GM21526 (cell line): ENCODE measurements at regions not wholly inside any gene's neighbourhood (a gene's known extent, or its start where the extent isn't known, plus 50 kb on each side); places are given as distances from the start of the nearest gene placed in this dataset.

Experiments used
- ATAC-seq: cut with Tn5 transposase; IDR thresholded peaks from one replicate; pipeline ENCODE4 v1.9.1; 2021; ENCODE audit warnings: moderate library complexity; ENCODE audit not compliant: unreplicated experiment, low FRiP score

DNA sequence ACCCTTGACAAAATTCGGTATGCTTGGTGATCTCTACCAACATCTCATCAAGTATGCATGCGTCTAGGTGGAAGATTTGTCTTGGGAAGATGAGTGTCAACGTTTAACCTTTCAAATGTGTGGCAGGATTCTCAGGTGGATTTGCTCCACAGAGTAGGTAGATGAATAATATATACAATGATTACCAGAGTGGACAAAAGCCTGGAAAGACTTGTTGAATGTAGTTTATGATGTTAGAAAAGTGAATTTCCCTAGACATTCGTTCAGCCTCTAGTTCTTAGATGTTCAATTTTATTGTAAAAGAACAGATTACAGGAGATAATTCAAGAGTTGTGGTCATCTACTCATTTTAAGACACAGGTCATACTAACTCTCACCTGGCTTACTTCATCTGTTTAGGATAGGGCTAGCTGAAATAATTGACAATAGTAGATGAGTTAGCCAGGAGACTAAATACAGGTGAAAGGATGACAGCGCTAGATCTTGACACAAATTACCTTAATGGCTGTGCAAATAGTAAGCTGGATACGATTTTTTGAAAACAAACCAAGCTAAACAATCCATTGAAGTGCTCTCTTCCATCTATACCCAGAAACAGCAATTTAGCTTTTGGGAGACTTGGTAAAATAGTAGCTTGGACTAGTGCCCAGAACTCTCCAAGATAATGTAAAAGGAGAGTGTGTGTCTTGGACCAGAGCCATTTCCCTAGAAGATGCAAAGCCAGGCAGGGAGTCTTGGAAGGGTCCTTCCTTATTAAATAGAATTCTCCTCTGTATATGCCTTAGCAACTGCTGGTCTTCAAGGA, 168.0 kb downstream of the DACT1 start:
- ATAC-seq = no peak

- no peak for ATAC-seq
These were observed 169.4 kb downstream of the DACT1 start for GRCh38 chr14:58807191-58807590.

DNA sequence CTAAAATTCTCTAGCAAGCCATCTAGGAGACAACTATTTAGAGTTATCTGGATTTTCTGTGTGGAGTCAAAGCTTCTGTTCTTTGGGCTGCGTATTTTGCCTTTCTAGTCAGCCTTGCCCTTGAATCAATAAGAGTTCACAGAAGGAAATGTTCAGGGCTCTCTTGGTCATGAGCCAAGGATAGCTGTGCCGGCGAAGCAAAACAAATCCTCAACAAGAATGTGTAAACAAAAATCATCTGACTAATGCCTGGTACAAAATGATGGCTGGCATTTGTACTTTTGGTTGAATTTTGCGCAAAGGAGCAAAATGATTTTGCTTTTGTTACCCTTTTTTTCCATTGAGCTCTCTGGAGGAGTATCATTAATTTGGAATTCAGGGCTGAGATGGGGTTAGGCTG, 171.1 kb downstream of the DACT1 start:
- ATAC-seq = no peak

DNA sequence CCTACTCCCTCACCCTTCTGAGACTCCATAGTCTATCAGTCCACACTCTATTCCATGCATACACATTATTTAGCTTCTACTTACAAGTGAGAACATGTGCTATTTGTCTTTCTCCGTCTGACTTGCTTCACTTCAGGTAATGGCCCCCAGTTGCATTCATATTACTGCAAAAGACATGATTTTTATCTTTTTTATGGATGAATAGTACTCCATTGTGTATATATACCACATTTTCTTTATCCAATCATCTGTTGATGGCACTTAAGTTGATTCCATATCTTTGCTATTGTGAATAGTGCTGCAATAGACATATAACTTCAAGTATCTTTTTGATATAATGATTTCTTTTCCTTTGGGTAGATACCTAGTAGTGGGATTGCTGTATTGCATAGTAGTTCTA, 171.8 kb downstream of the DACT1 start:
- ATAC-seq = no peak

GRCh38 chr14:58812050-58812910, 174.5 kb downstream of the DACT1 start:
- ATAC-seq = no peak

DNA sequence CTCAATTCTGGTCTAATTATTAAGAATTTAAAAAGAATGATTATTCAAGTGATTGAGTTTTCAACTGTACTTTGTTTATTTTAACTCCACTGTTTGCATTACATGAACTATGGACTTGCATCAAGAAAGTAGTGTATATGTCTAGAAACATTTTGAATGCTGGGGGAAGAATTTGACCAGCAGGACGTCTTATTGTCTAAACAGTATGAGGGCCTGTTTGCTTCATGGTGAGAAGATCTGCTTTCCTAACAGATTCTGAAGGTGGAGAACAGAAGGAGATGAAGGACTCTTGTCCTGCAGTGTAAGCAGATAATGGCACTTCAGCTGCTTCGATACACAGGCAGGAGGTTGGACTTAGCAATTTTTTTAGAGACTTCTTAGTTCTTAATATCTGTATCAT, 176.0 kb downstream of the DACT1 start:
- ATAC-seq = no peak

DNA sequence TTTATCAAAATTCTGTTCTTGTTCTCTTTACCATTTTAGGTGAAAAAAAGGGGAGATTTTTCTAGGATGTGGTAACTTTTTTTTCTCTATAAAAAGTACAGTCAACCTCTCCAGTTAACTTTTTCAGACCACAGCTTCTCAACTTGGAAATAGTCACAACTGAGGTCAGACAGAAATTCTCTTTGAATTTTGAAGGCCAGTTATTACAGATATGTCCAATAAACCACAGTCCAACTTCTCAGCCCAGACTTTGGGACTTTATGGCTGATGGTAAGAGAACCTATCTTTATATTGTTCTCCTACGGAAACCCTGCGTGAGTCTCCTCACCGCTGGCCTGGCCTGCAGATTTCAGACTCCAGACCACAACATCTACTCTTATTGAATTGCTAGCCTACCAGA, 176.7 kb downstream of the DACT1 start:
- ATAC-seq = no peak

DNA sequence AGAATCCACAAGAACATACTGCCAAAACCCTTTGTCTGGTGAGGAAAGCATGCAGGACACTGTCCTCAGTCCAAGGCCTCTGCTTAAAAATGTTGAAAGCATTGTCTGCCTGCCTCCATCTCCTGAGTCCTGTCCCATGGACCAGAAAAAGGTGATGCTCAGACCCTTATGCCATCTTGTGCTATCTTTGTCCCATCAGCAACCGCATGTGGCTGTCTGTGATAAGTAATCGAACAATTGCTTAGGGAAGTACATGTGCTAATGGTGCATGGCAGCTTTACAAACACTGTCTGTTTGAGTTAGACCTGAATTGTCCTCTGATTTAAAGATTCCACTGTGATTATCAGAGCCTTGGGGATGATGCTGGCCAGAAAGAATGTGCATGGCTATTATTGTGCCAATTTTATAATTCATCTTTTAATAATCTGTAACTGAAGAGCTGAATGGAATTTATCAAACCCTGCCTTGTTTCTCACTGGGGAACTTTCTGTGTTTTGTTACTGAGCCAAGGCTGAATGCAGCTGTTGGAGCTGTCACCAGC, 177.5 kb downstream of the DACT1 start:
- ATAC-seq = no peak

- no peak for ATAC-seq
These were observed 178.0 kb downstream of the DACT1 start for GRCh38 chr14:58815794-58816193.

- no peak for ATAC-seq
These were observed 178.8 kb downstream of the DACT1 start for GRCh38 chr14:58816416-58817115.

DNA sequence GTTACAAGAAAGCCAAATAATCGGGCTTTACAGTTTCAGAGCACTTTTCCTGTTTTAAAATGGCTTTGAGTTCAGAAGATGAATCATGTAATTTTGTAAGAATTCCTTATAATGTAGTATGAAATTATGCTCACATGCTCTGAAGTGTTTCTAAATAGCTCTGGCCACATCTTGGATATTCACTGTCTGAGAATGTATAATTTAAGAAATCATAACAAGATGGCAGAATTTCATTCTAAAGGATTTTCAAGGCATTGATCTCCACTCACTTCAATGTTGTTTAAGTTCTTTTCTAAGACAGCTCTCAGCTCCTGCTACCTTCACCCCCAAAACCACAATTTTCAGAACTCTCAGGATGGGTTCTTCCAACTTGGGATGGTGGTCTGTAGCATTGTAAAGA, 180.1 kb downstream of the DACT1 start:
- no peak for ATAC-seq

DNA sequence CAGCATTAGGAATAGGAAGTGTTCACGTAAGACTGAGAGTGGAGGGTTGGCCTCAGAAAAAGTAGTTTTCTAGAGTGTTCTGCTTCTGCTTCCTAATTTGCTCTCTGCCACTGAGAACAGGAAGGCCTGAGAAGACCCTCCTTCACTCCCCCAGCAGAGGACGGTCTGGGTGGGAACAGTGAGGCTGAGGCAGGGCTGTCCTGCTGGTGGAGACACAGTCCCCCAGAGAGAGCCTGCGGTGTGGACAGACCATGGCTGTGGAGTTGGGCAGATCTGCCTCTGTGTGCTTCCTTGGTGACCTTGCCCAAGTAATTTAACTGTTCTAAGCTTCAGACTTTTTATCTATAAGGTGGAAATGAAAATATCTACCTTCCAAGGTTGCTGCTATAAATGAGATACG, 182.3 kb downstream of the DACT1 start:
- ATAC-seq = no peak

DNA sequence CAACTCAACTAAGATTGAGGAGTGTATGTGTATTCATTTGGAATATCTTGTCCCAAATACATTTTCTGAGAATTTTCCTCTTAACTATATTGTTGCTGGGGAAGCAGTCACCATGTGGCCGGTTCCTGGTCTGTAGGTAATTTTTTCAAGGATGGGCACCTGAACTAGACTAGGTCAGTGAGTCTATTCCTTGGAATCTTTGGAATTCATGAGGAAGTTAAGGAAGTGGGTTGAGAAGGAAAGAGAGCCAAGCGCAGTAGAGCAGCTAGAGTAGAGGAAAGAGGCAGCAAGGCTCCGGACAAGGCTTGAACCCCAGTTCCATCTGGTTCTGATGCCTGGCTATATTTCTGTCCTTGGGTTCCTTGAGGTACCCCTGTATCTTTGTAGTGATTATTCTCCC, 183.7 kb downstream of the DACT1 start:
- no peak for ATAC-seq

DNA sequence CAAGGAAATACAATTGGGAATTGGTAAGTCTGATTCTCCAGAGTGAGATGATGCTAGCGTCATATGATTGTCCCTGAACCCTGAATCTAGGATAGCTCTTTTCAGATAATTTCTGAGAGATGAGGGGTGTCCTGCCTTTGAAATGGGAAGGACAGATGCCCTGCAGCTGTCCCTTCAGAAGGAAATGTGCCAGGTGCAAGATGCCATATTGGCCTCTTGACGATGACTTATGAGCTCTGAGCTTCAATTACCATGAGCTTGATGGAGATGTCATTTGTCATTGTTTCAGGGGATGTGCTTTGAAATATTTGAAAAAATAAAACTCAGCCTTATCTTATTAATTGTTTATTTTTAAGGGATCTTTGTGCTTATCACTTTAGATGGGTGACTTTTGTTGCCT, 185.1 kb downstream of the DACT1 start:
- ATAC-seq = no peak

GRCh38 chr14:58823312-58823711, 185.6 kb downstream of the DACT1 start:
- no peak for ATAC-seq

GRCh38 chr14:58824106-58824505, 186.3 kb downstream of the DACT1 start:
- ATAC-seq = no peak

GRCh38 chr14:58824796-58825195, 187.0 kb downstream of the DACT1 start:
- ATAC-seq = no peak

GRCh38 chr14:58825606-58826005, 187.8 kb downstream of the DACT1 start:
- no peak for ATAC-seq

- ATAC-seq = no peak
These were observed 189.3 kb downstream of the DACT1 start for GRCh38 chr14:58826845-58827686.

- no peak for ATAC-seq
These were observed 190.5 kb downstream of the DACT1 start for GRCh38 chr14:58828298-58828697.
